GM21786 (cell line): ENCODE measurements at regions not wholly inside any gene's neighbourhood (a gene's known extent, or its start where the extent isn't known, plus 50 kb on each side); places are given as distances from the start of the nearest gene placed in this dataset.
A peak's percentile ranks its signal among the peaks of the same experiment; 100 is the strongest.
"Not testable (repeated sequence)": the region's sequence is repeated elsewhere in the genome, so short reads cannot be mapped to it uniquely, and the experiment has no call there.

Experiments used
- ATAC-seq: cut with Tn5 transposase; IDR thresholded peaks from one replicate; pipeline ENCODE4 v1.9.1; 2021; ENCODE audit not compliant: unreplicated experiment

DNA sequence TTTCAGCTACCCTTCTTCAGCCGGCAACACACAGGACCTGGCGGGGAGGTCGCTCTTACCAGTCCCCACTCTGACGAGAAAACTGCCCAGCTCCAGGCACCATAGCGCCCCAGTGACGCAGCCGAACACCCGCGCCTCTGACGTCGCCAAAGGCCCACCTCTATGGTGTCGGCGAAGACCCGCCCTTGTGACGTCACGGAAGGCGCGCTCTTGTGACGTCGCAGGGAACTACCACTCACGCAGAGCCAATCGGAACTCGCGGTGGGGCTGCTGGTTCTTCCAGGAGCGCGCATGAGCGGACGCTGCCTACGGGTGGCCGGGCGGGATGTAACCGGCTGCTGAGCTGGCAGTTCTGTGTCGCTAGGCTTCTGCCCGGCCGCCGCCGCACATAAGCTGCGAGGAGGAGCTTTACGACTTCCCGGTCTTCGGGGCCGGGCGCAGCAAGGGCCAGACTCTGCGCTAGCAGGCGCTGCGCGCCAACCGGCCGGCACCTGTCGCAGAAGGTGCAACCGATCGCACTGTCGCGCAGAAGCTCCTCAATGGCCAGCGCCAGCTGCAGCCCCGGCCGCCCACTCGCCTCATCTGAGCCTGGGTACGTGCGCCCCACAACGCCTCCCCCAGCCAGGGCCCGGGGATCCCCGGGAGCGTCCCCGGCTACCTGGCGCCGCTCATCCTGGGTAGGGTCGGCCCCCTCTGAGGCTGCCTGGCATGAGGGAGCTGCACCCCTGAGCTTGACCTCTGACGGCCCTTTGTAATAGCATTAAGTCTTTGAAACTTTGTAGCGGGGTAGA is 121.3 kb upstream of the FBXO28 start:
- ATAC-seq: peak; percentile 100

DNA sequence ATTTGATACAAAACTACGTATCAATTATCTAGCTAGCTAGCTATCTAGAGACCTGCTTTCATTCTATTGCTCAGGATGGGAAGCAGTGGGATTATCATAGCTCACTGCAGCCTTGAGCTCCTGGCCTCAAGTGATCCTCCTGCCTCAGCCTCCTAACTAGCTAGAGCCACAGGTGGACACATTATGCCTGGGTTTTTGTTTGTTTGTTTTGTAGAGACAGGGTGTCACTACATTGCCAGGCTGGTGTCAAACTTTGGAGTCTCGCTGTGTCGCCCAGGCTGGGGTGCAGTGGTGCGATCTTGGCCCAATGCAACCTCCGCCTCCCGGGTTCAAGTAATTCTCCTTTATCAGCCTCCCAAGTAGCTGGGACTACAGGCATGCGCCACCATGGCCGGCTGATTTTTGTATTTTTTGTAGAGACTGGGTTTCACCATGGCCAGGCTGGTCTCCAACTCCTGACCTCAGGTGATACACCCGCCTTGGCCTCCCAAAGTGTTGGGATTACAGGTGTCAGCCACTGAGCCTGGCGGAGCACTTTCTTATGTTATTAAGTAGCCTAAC is 122.5 kb upstream of the FBXO28 start:
- ATAC-seq: not testable (repeated sequence)

DNA sequence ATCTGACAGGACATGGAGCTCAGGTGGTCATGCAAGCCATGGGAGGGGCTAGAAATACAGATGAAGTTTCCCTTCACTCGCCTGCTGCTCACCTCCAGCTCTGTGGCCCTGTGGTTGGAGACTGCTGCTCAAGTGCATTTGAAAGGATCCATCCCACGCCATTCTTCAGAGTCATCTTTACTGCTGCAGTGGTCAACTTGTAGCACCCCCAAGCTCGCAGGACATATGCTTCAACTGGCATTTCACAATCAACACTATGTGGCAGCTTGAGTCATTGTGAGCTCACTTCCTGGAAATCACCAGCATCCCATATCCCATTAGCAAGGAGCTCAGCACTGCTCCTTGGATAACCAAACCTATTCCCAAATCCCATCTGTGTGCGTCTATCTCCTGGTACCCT is 116.2 kb upstream of the TP53BP2 start:
- ATAC-seq: not testable (repeated sequence)

DNA sequence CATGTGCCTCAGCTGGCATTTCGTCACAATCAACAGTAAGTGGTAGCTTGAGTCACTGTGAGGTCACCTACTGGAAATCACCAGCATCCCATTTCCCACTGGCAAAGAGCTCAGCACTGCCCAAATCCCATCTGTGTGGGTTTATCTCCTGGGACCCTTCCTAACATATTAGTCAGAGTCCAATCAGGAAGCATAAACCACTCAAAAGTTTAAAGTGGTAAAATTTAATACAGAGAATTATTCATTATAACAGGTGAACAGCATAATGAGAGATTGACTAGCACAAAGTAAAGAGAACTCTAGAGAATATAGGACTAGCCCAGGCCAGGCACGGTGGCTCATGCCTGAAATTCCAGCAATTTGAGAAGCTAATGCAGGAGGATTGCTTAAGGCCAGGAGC is 107.1 kb upstream of the TP53BP2 start:
- ATAC-seq: not testable (repeated sequence)

DNA sequence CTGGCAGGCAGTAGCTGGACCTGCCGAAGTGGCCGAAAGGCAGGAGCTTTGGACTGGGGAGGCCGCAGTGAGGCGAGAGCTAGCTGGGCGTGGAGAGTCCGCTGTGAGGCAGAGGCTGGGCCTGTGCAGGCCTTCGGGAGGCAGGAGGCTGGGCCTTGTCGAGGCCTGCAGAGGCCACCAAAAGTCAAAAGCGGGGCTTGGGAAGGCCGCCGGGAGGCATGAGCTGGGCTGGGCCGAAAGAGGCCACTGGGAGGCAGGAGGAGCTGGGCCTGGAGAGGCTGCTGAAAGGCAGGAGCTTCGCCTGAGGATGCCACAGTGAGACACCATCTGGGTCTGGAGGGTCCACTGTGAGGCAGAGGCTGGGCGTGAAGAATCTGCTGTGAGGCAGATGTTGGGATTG is 105.8 kb upstream of the TP53BP2 start:
- not testable (repeated sequence) for ATAC-seq

DNA sequence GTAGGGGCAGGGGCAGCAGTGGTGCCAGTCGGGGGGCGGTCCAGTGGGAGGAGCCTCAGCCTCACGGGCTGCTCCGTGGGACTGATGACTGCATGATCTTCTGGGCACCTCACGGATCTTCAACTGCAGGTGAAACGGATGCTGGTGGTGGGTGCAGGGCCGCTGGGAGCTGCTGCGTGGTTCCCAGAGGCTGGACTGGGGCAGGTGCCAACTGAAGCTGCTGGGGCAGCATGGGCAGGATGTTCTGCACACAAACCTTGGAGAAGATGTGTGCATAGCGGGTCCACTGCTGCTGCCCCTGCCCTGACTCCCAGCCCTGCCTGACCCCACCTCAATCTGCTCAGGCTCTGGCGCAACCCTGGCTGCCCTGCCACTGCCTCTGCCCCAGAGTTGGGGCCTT is 104.2 kb upstream of the TP53BP2 start:
- ATAC-seq: not testable (repeated sequence)

DNA sequence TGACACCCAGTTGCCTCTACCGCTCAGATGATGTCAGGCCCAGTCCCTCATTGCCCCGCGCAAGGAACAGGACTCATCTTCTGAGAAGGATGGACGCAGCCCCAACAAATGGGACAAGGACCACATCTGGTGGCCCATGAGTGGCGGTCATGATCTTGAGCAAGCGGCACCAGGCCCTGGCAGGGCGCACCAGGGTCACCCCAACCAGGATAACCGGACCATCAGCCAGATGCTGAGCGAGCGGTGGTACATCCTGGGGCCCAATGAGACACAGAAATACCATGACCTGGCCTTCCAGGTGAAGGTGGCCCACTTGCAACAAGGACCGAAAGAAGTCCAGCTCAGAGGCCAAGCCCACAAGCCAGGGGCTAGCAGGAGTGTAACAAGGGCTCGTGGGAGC is 102.3 kb upstream of the TP53BP2 start:
- ATAC-seq: not testable (repeated sequence)

DNA sequence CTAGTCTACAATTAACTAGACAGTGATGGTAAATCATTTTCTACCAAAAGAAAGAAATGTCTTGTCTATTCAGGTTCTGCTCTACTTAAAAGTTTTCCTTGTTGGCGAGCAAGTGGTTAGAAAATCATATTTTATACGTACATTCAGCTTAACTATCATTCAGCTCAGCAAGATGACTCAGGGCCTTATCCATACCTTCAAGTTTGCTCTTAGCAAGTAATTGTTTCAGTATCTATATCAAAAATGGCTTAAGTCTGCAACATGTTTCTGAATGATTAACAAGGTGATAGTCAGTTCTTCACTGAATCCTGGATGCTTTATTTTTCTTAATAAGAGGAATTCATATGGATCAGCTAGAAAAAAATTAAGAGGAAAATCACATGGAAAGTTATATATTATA is 90.8 kb upstream of the TP53BP2 start:
- not testable (repeated sequence) for ATAC-seq

DNA sequence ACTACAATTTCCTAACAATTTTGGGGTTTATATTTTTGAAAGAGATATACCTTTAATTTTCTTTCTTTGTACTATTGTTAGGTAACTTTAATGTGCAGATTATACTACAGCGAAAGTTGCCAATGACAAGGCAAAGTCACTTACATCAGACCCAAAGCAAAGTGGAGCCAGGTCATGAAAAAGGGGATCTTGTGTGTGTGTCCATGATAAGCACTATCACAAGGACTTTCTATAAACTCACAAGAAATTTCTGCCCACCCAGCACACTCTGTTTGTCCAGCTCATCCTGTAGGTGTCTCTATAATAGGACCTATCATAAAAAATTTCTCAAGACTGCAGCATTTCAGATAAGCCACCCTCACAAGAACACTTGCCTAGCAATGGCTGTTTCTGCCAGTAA is 85.7 kb upstream of the TP53BP2 start:
- ATAC-seq: not testable (repeated sequence)

DNA sequence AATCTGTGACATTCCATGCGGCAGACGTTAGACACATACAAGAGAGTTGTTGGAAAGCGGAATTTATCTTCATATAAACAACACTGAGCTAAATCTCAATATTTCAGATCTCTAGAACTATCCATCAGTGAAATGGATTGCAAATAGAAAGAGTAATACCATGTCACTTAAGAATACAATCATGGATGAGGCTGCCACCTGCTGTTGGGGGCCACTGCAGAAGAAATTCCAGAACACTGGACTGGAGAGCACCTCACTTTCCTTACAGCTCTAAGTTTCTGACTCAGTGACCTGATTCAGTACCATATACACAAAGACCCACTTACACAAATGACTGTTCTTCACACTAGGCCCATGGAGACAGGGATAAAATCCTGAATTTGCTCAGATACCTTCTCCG is 75.1 kb upstream of the TP53BP2 start:
- ATAC-seq: not testable (repeated sequence)

DNA sequence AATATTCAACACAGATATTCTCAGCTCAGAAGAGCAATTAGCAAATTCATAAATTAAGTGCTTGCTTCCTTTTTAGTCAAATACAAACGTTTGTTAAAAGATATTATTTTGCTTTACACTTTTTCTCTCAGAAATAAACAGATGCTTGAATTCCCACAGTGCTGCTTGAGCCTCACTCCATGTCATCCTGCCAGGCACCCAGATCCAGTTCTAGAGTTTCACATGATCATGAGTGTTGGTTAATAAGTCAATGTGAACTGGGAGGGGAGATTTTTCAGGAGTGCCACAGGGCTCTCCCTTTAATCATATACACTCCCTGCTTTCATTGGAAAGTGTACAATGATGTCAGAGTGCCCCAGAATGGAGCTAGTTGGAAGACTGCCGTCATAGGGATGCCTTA is 69.7 kb upstream of the TP53BP2 start:
- not testable (repeated sequence) for ATAC-seq

DNA sequence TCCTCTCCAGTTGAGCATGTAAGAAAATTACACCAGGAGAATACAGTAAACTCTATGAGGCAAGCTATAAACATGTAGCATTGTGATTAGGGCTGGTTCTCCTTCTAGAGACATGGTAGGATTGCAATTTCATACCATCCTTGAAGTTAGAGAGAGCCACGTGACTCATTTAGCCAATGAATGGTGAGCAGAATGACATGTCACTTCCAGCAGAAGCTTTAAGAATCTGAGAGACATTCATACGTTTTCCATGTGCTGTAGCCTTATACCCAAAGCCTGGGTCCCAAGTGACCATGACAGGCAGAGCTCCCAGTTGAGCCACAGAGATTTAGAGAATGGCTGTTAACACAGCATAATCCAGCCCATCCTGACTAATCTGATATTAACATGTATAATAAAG is 68.0 kb upstream of the TP53BP2 start:
- ATAC-seq: not testable (repeated sequence)

DNA sequence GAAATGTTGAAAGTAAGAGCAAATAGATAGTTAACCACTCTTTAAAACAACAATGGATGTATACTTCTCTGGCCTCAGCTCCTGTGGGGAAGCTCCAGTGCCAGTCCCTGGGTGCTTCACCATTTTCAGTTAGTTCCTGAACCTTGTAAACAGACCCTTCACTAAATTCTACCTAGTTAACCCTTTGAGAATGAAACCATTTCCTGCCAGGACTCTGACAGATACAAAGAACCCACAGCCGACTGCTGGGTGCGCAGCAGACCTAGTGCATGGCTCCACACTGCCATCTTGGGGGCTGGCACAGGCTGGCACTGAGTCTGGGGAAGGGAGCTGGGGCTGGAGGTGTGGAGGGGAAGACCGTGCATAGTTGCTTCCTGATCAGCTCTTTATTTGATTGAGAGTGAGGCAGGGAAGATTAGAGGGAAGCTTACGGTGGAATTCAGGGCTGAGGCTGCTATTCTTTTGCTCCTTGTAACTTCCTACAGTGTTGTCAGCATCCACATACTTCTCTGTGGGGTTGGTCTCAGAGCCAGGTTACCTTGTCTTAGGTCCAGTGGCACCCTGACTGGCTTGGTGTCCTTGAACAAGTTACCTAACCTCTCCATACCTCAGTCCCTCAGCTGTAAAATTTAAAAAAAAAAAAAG is 62.3 kb upstream of the TP53BP2 start:
- not testable (repeated sequence) for ATAC-seq

DNA sequence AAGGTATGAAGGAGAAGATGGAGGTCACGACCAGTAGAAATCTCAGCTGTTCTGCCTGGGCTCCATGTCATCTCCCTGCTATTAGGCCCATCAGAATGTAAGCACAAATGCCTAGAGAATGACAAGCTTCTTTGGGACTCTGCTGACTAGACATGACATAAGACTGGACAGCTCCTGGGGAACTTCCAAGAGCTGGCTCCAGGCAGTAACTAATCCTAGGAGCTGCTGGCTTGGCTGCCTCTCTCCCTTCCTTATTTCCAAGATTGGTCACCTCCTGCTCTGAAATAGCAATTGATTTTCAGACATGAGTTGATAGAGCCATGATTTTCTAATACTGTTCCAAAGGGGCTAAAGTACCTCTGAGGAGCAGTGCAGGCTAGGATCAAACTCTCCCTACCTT is 57.5 kb upstream of the TP53BP2 start:
- not testable (repeated sequence) for ATAC-seq

DNA sequence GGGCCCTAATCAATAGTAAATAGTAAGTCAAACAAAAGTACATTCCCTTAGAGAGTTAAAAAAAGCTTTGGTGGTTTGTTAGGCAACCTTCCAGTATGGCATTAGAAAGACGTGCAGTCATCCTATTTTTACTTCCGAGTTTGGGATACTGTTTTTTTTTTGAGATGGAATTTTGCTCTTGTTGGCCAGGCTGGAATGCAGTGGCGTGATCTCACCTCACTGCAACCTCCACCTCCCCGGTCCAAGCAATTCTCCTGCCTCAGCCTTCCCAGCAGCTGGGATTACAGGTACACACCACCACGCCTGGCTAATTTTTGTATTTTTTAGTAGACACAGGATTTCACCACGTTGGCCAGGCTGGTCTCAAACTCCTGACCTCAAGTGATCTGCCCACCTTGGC is 54.0 kb upstream of the TP53BP2 start:
- not testable (repeated sequence) for ATAC-seq

DNA sequence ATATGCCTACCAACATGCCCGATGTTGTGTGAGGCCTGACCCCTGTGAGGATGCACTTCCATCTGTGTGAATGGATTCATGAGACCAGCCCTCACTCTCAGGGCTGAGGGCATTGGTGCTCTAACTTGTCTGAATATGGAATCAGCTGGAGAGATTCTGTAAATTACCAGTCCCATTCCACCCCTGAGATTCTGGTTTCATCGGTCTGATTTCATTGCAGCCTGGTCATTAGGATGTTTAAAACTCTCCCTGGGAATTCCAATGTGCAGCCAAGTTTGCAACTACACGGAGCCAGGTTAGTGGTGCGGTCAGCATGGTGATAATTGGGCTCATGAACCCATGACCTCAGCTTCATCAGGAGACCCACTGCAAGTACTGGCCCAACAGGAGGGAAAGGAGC is 51.4 kb upstream of the TP53BP2 start:
- not testable (repeated sequence) for ATAC-seq

DNA sequence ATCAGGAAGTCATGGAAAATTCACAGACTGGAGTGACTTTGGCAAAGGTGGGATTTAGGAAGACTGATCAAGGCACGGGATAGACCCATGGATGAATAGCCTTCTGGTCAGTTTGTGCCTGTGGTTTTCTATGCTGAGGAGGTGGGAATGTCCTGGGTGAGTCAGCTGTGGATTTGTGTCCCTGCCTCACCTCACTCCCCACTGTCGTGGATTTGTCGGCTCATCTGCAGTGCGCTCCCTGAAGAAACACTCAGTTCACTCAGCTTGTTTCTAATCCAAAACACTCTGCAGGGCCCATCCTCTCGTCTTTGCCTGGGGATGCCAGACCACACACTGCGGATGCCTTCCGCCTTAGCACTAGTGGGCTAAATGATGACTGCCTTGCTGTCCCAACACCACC is 50.2 kb upstream of the TP53BP2 start:
- not testable (repeated sequence) for ATAC-seq
